Activated naive CD8-positive, alpha-beta T cell treated with anti-CD3 and anti-CD28 coated beads, Interleukin-2, amount 50 U/mL, for 24 hours (primary cell): ENCODE measurements at regions not wholly inside any gene's neighbourhood (a gene's known extent, or its start where the extent isn't known, plus 50 kb on each side); places are given as distances from the start of the nearest gene placed in this dataset.

Experiments used
- ATAC-seq: fragments of 150-1000 bp; cut with Tn5 transposase; one replicate; pipeline ENCODE4 v1.10.0; 2021
- DNase-seq: peaks from one replicate; pipeline ENCODE4 v3.0.0; 2021
- H3K27ac Mint-ChIP-seq: one replicate; pipeline ENCODE4 v1.8.0; 2021; ENCODE audit warnings: mild to moderate bottlenecking, mixed read lengths
- H3K27me3 Mint-ChIP-seq: one replicate; pipeline ENCODE4 v1.8.0; 2021; ENCODE audit warnings: mixed read lengths
- H3K36me3 Mint-ChIP-seq: one replicate; pipeline ENCODE4 v1.8.0; 2021; ENCODE audit warnings: low read depth, mixed read lengths
- H3K4me1 Mint-ChIP-seq: one replicate; pipeline ENCODE4 v1.8.0; 2021; ENCODE audit warnings: mixed read lengths
- H3K4me3 Mint-ChIP-seq: one replicate; pipeline ENCODE4 v1.8.0; 2021; ENCODE audit warnings: mild to moderate bottlenecking, moderate library complexity, mixed read lengths
- H3K9me3 Mint-ChIP-seq: one replicate; pipeline ENCODE4 v1.8.0; 2021; ENCODE audit warnings: mixed read lengths

GRCh38 chr18:10182009-10182624, 268.3 kb downstream of the VAPA start:
- H3K27me3 Mint-ChIP-seq: peaks cover 4% of the 10 kb centered on the region
- ATAC-seq (no peak), DNase-seq (no peak)
- peaks cover 23% of the 10 kb centered on the region for H3K4me1 Mint-ChIP-seq
- no peak overlapping the region for H3K4me3 Mint-ChIP-seq
- H3K27ac Mint-ChIP-seq: no peak overlapping the region
- no peaks in the 10 kb centered on the region for H3K36me3 Mint-ChIP-seq
- peaks cover 12% of the 10 kb centered on the region for H3K9me3 Mint-ChIP-seq

- Mint-ChIP-seq H3K27me3 (no peaks in the 10 kb centered on the region), H3K27ac (no peak overlapping the region), H3K36me3 (no peaks in the 10 kb centered on the region), H3K4me1 (peaks cover 9% of the 10 kb centered on the region), H3K9me3 (peaks cover 12% of the 10 kb centered on the region), H3K4me3 (no peak overlapping the region)
- DNase-seq: no peak
- no peak for ATAC-seq
Observed at GRCh38 chr18:10184776-10185175, 269.7 kb upstream of the APCDD1 start.

GRCh38 chr18:10188971-10189810, 265.2 kb upstream of the APCDD1 start:
- Mint-ChIP-seq H3K27me3 (no peaks in the 10 kb centered on the region), H3K27ac (no peak overlapping the region), H3K9me3 (no peaks in the 10 kb centered on the region), H3K36me3 (no peaks in the 10 kb centered on the region), H3K4me1 (peaks cover 4% of the 10 kb centered on the region), H3K4me3 (no peak overlapping the region)
- ATAC-seq (no peak), DNase-seq (no peak)

GRCh38 chr18:10190564-10190963, 263.9 kb upstream of the APCDD1 start:
- Mint-ChIP-seq H3K27me3 (no peaks in the 10 kb centered on the region), H3K4me1 (no peaks in the 10 kb centered on the region), H3K4me3 (no peak overlapping the region), H3K36me3 (no peaks in the 10 kb centered on the region), H3K9me3 (no peaks in the 10 kb centered on the region), H3K27ac (no peak overlapping the region)
- ATAC-seq (no peak), DNase-seq (no peak)

- no peak for DNase-seq
- no peak for ATAC-seq
- Mint-ChIP-seq H3K4me3 (no peak overlapping the region), H3K27me3 (no peaks in the 10 kb centered on the region), H3K4me1 (no peaks in the 10 kb centered on the region), H3K36me3 (no peaks in the 10 kb centered on the region), H3K9me3 (no peaks in the 10 kb centered on the region), H3K27ac (no peak overlapping the region)
Observed at GRCh38 chr18:10193444-10193843, 261.0 kb upstream of the APCDD1 start.

- Mint-ChIP-seq H3K9me3 (no peaks in the 10 kb centered on the region), H3K36me3 (no peaks in the 10 kb centered on the region), H3K27ac (no peak overlapping the region), H3K27me3 (no peaks in the 10 kb centered on the region), H3K4me1 (no peaks in the 10 kb centered on the region), H3K4me3 (no peak overlapping the region)
- no peak for DNase-seq
- no peak for ATAC-seq
Observed at GRCh38 chr18:10194592-10194991, 259.8 kb upstream of the APCDD1 start.

- Mint-ChIP-seq H3K4me3 (no peak overlapping the region), H3K27ac (no peak overlapping the region), H3K9me3 (no peaks in the 10 kb centered on the region), H3K4me1 (no peaks in the 10 kb centered on the region), H3K27me3 (no peaks in the 10 kb centered on the region), H3K36me3 (no peaks in the 10 kb centered on the region)
- ATAC-seq: no peak
- DNase-seq: no peak
Observed at GRCh38 chr18:10195529-10195928, 258.9 kb upstream of the APCDD1 start.

- H3K4me1 Mint-ChIP-seq: no peaks in the 10 kb centered on the region
- H3K36me3 Mint-ChIP-seq: no peaks in the 10 kb centered on the region
- H3K4me3 Mint-ChIP-seq: no peak overlapping the region
- no peaks in the 10 kb centered on the region for H3K27me3 Mint-ChIP-seq
- no peaks in the 10 kb centered on the region for H3K9me3 Mint-ChIP-seq
- no peak for DNase-seq
- ATAC-seq: no peak
- H3K27ac Mint-ChIP-seq: no peak overlapping the region
Observed at GRCh38 chr18:10197097-10197496, 257.3 kb upstream of the APCDD1 start.

- H3K4me3 Mint-ChIP-seq: no peak overlapping the region
- ATAC-seq (no peak), DNase-seq (no peak)
- no peak overlapping the region for H3K27ac Mint-ChIP-seq
- no peaks in the 10 kb centered on the region for H3K4me1 Mint-ChIP-seq
- H3K36me3 Mint-ChIP-seq: no peaks in the 10 kb centered on the region
- H3K9me3 Mint-ChIP-seq: no peaks in the 10 kb centered on the region
- no peaks in the 10 kb centered on the region for H3K27me3 Mint-ChIP-seq
Observed at GRCh38 chr18:10201226-10201625, 253.2 kb upstream of the APCDD1 start.

GRCh38 chr18:10201659-10202058, 252.8 kb upstream of the APCDD1 start:
- ATAC-seq: no peak

GRCh38 chr18:10202845-10203321, 251.6 kb upstream of the APCDD1 start:
- H3K9me3 Mint-ChIP-seq: no peaks in the 10 kb centered on the region
- H3K4me3 Mint-ChIP-seq: no peak overlapping the region
- no peaks in the 10 kb centered on the region for H3K27me3 Mint-ChIP-seq
- no peaks in the 10 kb centered on the region for H3K36me3 Mint-ChIP-seq
- no peak for DNase-seq
- ATAC-seq: no peak
- H3K27ac Mint-ChIP-seq: no peak overlapping the region
- no peaks in the 10 kb centered on the region for H3K4me1 Mint-ChIP-seq

More at GRCh38 chr18:10201659-10202058, 252.8 kb upstream of the APCDD1 start:
- H3K27me3 Mint-ChIP-seq: no peaks in the 10 kb centered on the region
- no peaks in the 10 kb centered on the region for H3K9me3 Mint-ChIP-seq
- no peak for DNase-seq
- H3K4me1 Mint-ChIP-seq: no peaks in the 10 kb centered on the region
- no peaks in the 10 kb centered on the region for H3K36me3 Mint-ChIP-seq
- H3K27ac Mint-ChIP-seq: no peak overlapping the region
- no peak overlapping the region for H3K4me3 Mint-ChIP-seq

GRCh38 chr18:10205151-10205550, 249.3 kb upstream of the APCDD1 start:
- no peaks in the 10 kb centered on the region for H3K27me3 Mint-ChIP-seq
- H3K4me1 Mint-ChIP-seq: no peaks in the 10 kb centered on the region
- no peak overlapping the region for H3K4me3 Mint-ChIP-seq
- H3K9me3 Mint-ChIP-seq: no peaks in the 10 kb centered on the region
- no peak for DNase-seq
- H3K27ac Mint-ChIP-seq: no peak overlapping the region
- H3K36me3 Mint-ChIP-seq: no peaks in the 10 kb centered on the region
- ATAC-seq: no peak

GRCh38 chr18:10207682-10208345, 246.6 kb upstream of the APCDD1 start:
- H3K9me3 Mint-ChIP-seq: no peaks in the 10 kb centered on the region
- DNase-seq (no peak), ATAC-seq (no peak)
- no peak overlapping the region for H3K4me3 Mint-ChIP-seq
- H3K27ac Mint-ChIP-seq: no peak overlapping the region
- no peaks in the 10 kb centered on the region for H3K4me1 Mint-ChIP-seq
- peaks cover 3% of the 10 kb centered on the region for H3K27me3 Mint-ChIP-seq
- H3K36me3 Mint-ChIP-seq: no peaks in the 10 kb centered on the region

GRCh38 chr18:10209302-10209701, 245.1 kb upstream of the APCDD1 start:
- no peaks in the 10 kb centered on the region for H3K36me3 Mint-ChIP-seq
- no peak for DNase-seq
- no peak for ATAC-seq
- H3K27me3 Mint-ChIP-seq: peaks cover 3% of the 10 kb centered on the region
- H3K4me3 Mint-ChIP-seq: no peak overlapping the region
- peaks cover 2% of the 10 kb centered on the region for H3K4me1 Mint-ChIP-seq
- H3K9me3 Mint-ChIP-seq: no peaks in the 10 kb centered on the region
- no peak overlapping the region for H3K27ac Mint-ChIP-seq
